ENCODE measurements at regions not wholly inside any gene's neighbourhood (a gene's known extent, or its start where the extent isn't known, plus 50 kb on each side); places are given as distances from the start of the nearest gene placed in this dataset.

GRCh38 chr9:135340726-135341475 lies 138.7 kb upstream of the PPP1R26 start (continued):
- TF ChIP-seq ZNF592 (IDR thresholded peaks at IDR 0.05) (no peak), ZNF644 (tag; IDR thresholded peaks at IDR 0.05; ENCODE audit: low read depth) (no peak), E2F5 (CRISPR knock-in tag; IDR thresholded peaks at IDR 0.05) (no peak)

GRCh38 chr9:135341612-135342169 lies 137.9 kb upstream of the PPP1R26 start:
- BruUV-seq (replicated peaks), result no TSS peak
- 0 out of 2 replicates have a peak, but pooled peaks have one; percentile 37 for TF ChIP-seq BCOR (IDR thresholded peaks at IDR 0.05)
- TF ChIP-seq ZNF75A (CRISPR knock-in tag; IDR thresholded peaks at IDR 0.05), result no peak
- Histone ChIP-seq H3K79me2 (ENCODE audit: control insufficient read depth, insufficient read depth, low read length) (no peaks in the 10 kb centered on the region), H3K36me3 (ENCODE audit: control insufficient read depth, insufficient read depth, low read length) (no peaks in the 10 kb centered on the region), H3K27me3 (ENCODE audit: control insufficient read depth in 2 of 2, insufficient read depth in 2 of 2, low read length in 2 of 2) (peaks cover 0 to 58% of the 10 kb centered on the region in 2 experiments; a peak in 3 of 5 replicates), H4K20me1 (replicated peaks; ENCODE audit: control insufficient read depth, insufficient read depth, low read length) (peaks cover 29% of the 10 kb centered on the region), H3K9ac (ENCODE audit: insufficient read depth in 1 of 2, low read depth in 2 of 2, low read length in 2 of 2) (no peak overlapping the region), H3K9me1 (ENCODE audit: control insufficient read depth, insufficient read depth, low read length) (no peaks in the 10 kb centered on the region), H3K4me3 (no peak overlapping the region), H3K4me2 (ENCODE audit: insufficient read depth, low read length) (no peak overlapping the region), H2AFZ (ENCODE audit: low read depth, low read length) (no peak overlapping the region), H3K9me3 (replicated peaks; ENCODE audit: control insufficient read depth, insufficient read depth, low read depth, low read length) (no peaks in the 10 kb centered on the region), H3K4me1 (replicated peaks in 1 of 2; ENCODE audit: control insufficient read depth in 2 of 2, insufficient read depth in 2 of 2, low read length in 2 of 2) (peaks cover 0 to 5% of the 10 kb centered on the region in 2 experiments; a peak in 2 of 5 replicates), H3K27ac (ENCODE audit: extremely low read depth, low read depth, low read length) (no peak overlapping the region)
- FAIRE-seq (no peak), DNase-seq (ENCODE audit: extremely low read depth in 1 of 4, low spot score in 3 of 4) (no peak), ATAC-seq (no peak)
- in situ Hi-C loops (cut with MboI), result loop anchor here (5.0 kb wide), 1 partner anchor 254 kb away; the partner anchor contains the start of gene OLFM1
- CTCF ChIA-PET (ENCODE audit: low intra/inter-chr PET ratio), result interaction anchor here (0.6 to 0.7 kb wide), 2 partner anchors 62 to 1381 kb away, joined by 3 to 5 read pairs; no protein-coding TSS in a partner anchor
- POLR2A ChIA-PET, result no interaction called here
- intact Hi-C loops (cut with micrococcal nuclease), result no loop called here
- WGBS (ENCODE audit: insufficient coverage, low coverage, missing lambda C conversion rate), result 3% methylated on average over 13 of the region's 13 CpGs

All from K562 (cell line).